ENCODE measurements at regions not wholly inside any gene's neighbourhood (a gene's known extent, or its start where the extent isn't known, plus 50 kb on each side); places are given as distances from the start of the nearest gene placed in this dataset.

DNA sequence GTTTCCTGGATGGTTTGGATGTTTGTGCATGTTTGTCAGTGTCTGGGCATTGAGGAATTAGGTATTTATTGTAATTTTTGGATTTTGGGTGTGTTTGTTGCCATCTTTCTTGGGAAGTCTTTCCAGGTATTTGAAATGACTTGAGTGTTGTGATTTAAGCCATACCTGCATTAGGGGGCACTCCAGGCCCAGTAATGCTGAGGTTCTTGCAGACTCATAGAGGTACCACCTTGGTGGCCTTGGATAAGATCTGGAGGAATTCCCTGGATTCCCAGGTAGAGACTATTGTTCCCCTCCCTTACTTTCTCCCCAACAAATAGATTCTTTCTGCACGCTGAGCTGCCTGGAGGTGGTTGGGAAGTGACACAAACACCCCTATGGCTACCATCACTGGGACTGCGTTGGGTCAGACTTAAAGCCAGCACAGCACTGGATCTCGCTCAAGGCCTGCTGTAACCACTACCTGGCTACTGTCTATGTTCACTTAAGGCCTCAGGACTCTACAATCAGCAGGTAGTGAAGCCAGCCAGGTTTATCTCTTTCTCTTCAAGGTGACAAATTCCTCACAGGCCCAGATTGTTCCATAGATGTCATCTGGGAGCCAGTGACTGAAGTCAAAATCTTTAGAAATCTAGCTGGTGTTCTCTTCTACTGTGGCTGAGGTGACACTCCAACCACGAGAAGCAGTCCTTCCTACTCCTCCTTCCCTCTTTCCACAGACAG is 643.6 kb downstream of the PDHA2 start:
- Histone ChIP-seq H3K27ac (ENCODE audit: low read depth in 1 of 2, low read length in 2 of 2) (no peak overlapping the region), H3K27me3 (ENCODE audit: control insufficient read depth in 2 of 2, insufficient read depth in 2 of 2, low read length in 2 of 2) (no peaks in the 10 kb centered on the region), H3K4me1 (ENCODE audit: control insufficient read depth in 1 of 2, insufficient read depth in 2 of 2, low read length in 2 of 2) (no peaks in the 10 kb centered on the region), H2AFZ (ENCODE audit: insufficient read depth, low read depth, low read length, poor library complexity, severe bottlenecking) (no peak overlapping the region), H3K36me3 (replicated peaks in 1 of 2; ENCODE audit: control insufficient read depth in 1 of 2, insufficient read depth in 2 of 2, low read length in 2 of 2) (no peaks in the 10 kb centered on the region), H3K9me3 (replicated peaks in 1 of 2; ENCODE audit: control insufficient read depth in 1 of 2, insufficient read depth in 1 of 2, low read length in 2 of 2) (peaks cover 0 to 24% of the 10 kb centered on the region in 2 donors), H3K4me2 (replicated peaks; ENCODE audit: extremely low read depth, low read length, poor library complexity, severe bottlenecking) (no peak overlapping the region), H3K4me3 (replicated peaks in 1 of 3; ENCODE audit: low read depth in 2 of 3, low read length in 3 of 3) (no peak overlapping the region), H4K20me1 (ENCODE audit: insufficient read depth, low read length) (no peaks in the 10 kb centered on the region), H3K9ac (ENCODE audit: insufficient read depth, low read length, poor library complexity, severe bottlenecking) (no peak overlapping the region), H3K79me2 (ENCODE audit: insufficient read depth, low read length) (no peaks in the 10 kb centered on the region)
- WGBS (ENCODE audit: insufficient coverage) = 85% methylated on average over 2 of the region's 4 CpGs
- Mint-ChIP-seq H3K9me3 (peaks cover 0 to 16% (median 8%) of the 10 kb centered on the region in 7 donors), H3K36me3 (no peaks in the 10 kb centered on the region), H3K4me3 (no peak overlapping the region), H3K27me3 (ENCODE audit: low read depth in 3 of 3) (no peaks in the 10 kb centered on the region), H3K27ac (no peak overlapping the region), H3K4me1 (no peaks in the 10 kb centered on the region)
- DNase-seq = no peak
- intact Hi-C loops (cut with micrococcal nuclease) = no loop called here
- TF ChIP-seq, protein P1, sequence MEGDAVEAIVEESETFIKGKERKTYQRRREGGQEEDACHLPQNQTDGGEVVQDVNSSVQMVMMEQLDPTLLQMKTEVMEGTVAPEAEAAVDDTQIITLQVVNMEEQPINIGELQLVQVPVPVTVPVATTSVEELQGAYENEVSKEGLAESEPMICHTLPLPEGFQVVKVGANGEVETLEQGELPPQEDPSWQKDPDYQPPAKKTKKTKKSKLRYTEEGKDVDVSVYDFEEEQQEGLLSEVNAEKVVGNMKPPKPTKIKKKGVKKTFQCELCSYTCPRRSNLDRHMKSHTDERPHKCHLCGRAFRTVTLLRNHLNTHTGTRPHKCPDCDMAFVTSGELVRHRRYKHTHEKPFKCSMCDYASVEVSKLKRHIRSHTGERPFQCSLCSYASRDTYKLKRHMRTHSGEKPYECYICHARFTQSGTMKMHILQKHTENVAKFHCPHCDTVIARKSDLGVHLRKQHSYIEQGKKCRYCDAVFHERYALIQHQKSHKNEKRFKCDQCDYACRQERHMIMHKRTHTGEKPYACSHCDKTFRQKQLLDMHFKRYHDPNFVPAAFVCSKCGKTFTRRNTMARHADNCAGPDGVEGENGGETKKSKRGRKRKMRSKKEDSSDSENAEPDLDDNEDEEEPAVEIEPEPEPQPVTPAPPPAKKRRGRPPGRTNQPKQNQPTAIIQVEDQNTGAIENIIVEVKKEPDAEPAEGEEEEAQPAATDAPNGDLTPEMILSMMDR (IDR thresholded peaks at IDR 0.05) = no peak

DNA sequence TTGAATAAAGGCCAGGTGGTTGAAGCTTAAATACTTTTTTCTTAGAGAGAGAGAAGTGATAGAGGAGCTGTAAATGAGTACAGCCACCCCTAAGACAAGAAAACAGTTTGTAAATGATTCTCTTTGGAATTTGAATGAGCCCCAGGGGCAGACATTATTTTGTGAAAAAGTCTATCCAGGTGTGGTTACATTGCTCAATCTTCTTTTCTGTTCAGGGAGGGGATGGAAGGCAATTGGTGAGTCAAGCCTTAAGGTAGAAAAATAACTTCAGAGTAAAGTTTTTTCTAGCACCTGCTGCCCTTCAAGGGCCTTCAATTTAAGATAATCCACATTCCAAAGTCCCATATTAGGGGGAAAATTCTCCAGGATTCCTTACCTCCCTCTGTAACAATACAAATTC is 646.7 kb downstream of the PDHA2 start:
- intact Hi-C loops (cut with micrococcal nuclease) = no loop called here
- Histone ChIP-seq H3K27me3 (ENCODE audit: control insufficient read depth in 2 of 2, insufficient read depth in 2 of 2, low read length in 2 of 2) (no peaks in the 10 kb centered on the region), H3K4me3 (replicated peaks in 1 of 3; ENCODE audit: low read depth in 2 of 3, low read length in 3 of 3) (no peak overlapping the region), H3K9me3 (replicated peaks in 1 of 2; ENCODE audit: control insufficient read depth in 1 of 2, insufficient read depth in 1 of 2, low read length in 2 of 2) (peaks cover 0 to 16% of the 10 kb centered on the region in 2 donors), H3K4me1 (ENCODE audit: control insufficient read depth in 1 of 2, insufficient read depth in 2 of 2, low read length in 2 of 2) (no peaks in the 10 kb centered on the region), H3K79me2 (ENCODE audit: insufficient read depth, low read length) (no peaks in the 10 kb centered on the region), H2AFZ (ENCODE audit: insufficient read depth, low read depth, low read length, poor library complexity, severe bottlenecking) (no peak overlapping the region), H3K27ac (ENCODE audit: low read depth in 1 of 2, low read length in 2 of 2) (no peak overlapping the region), H3K36me3 (replicated peaks in 1 of 2; ENCODE audit: control insufficient read depth in 1 of 2, insufficient read depth in 2 of 2, low read length in 2 of 2) (no peaks in the 10 kb centered on the region), H4K20me1 (ENCODE audit: insufficient read depth, low read length) (no peaks in the 10 kb centered on the region), H3K9ac (ENCODE audit: insufficient read depth, low read length, poor library complexity, severe bottlenecking) (no peak overlapping the region), H3K4me2 (replicated peaks; ENCODE audit: extremely low read depth, low read length, poor library complexity, severe bottlenecking) (no peak overlapping the region)
- peaks cover 0 to 15% (median 8%) of the 10 kb centered on the region in 7 donors for H3K9me3 Mint-ChIP-seq
- TF ChIP-seq, protein P1 (IDR thresholded peaks at IDR 0.05) = no peak
- H3K27me3 Mint-ChIP-seq (ENCODE audit: low read depth in 3 of 3) = no peaks in the 10 kb centered on the region
- no peaks in the 10 kb centered on the region for H3K4me1 Mint-ChIP-seq
- no peak overlapping the region for H3K4me3 Mint-ChIP-seq
- no peak for DNase-seq
- H3K36me3 Mint-ChIP-seq = no peaks in the 10 kb centered on the region
- no peak overlapping the region for H3K27ac Mint-ChIP-seq
